Gastroesophageal sphincter (tissue), 3 donors: ENCODE measurements at regions not wholly inside any gene's neighbourhood (a gene's known extent, or its start where the extent isn't known, plus 50 kb on each side); places are given as distances from the start of the nearest gene placed in this dataset.

ENCODE experiments used
- CTCF ChIP-seq, 4 experiments: fragments of 200-600 bp in 2 of 4; fragments of 450-650 bp in 2 of 4; sonication (generic) in 1 of 4; IDR thresholded peaks; one replicate each; pipeline ENCODE4 v1.5.1; 2017 to 2019; ENCODE audit warnings: antibody characterized with exemption in 4 of 4, mild to moderate bottlenecking in 2 of 4, moderate library complexity in 2 of 4
- EP300 ChIP-seq: sonication (generic); formaldehyde crosslinking; IDR thresholded peaks from one replicate; pipeline ENCODE4 v1.6.1; 2017; ENCODE audit warnings: antibody characterized with exemption, mild to moderate bottlenecking
- POLR2A ChIP-seq, 2 donors: fragments of 450-650 bp; IDR thresholded peaks; one replicate each; pipeline ENCODE4 v1.6.1; 2017; ENCODE audit warnings: antibody characterized with exemption in 2 of 2, mild to moderate bottlenecking in 2 of 2, moderate library complexity in 1 of 2
- POLR2AphosphoS5 ChIP-seq: sonication (generic); formaldehyde crosslinking; IDR thresholded peaks from one replicate; pipeline ENCODE4 v1.6.1; 2017; ENCODE audit warnings: antibody characterized with exemption

- no peak for TF ChIP-seq CTCF (IDR thresholded peaks at IDR 0.05)
- no peak for TF ChIP-seq POLR2AphosphoS5
- no peak for TF ChIP-seq POLR2A (IDR thresholded peaks at IDR 0.05)
- TF ChIP-seq EP300 = no peak
Measured at GRCh38 chr2:37566517-37566981, 104.9 kb downstream of the CDC42EP3 start.
